ENCODE measurements at regions not wholly inside any gene's neighbourhood (a gene's known extent, or its start where the extent isn't known, plus 50 kb on each side); places are given as distances from the start of the nearest gene placed in this dataset.

DNA sequence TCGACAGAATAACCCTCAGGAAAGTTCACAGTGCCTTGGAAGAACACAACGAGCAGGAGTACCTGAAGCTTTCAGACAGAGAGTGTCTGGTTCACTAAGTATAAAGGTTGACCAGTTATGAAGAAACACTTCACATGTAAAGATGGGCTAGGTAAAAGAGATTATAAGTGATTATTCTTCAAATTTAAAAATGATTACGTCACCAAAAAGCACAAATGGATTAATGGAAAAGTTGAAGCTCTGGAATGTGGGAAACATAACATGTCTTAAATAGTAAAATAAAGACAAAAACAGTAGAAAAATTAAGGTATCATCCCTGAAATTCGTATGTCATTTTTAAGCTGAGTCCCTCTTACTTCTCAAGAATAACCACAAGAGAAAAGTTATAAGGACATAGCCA lies 643.9 kb upstream of the KLF12 start:
- no CpG with 5 or more reads among the region's 4 CpGs for WGBS (ENCODE audit: insufficient coverage)
- Mint-ChIP-seq H3K36me3 (no peaks in the 10 kb centered on the region), H3K4me1 (no peaks in the 10 kb centered on the region), H3K4me3 (no peak overlapping the region), H3K27ac (no peak overlapping the region), H3K27me3 (ENCODE audit: low read depth in 3 of 3) (peaks cover 0 to 1% (median 0%) of the 10 kb centered on the region in 3 donors), H3K9me3 (peaks cover 0 to 8% (median 4%) of the 10 kb centered on the region in 7 donors)
- H3K9me3 ChIP-seq (replicated peaks in 1 of 2; ENCODE audit: control insufficient read depth in 1 of 2, insufficient read depth in 1 of 2, low read length in 2 of 2) = peaks cover 4 to 7% of the 10 kb centered on the region in 2 donors
- intact Hi-C loops (cut with micrococcal nuclease) = no loop called here
- no peaks in the 10 kb centered on the region for H4K20me1 ChIP-seq (ENCODE audit: insufficient read depth, low read length)
- H3K27me3 ChIP-seq (ENCODE audit: control insufficient read depth in 2 of 2, insufficient read depth in 2 of 2, low read length in 2 of 2) = no peaks in the 10 kb centered on the region
- no peak overlapping the region for H2AFZ ChIP-seq (ENCODE audit: insufficient read depth, low read depth, low read length, poor library complexity, severe bottlenecking)
- no peaks in the 10 kb centered on the region for H3K36me3 ChIP-seq (replicated peaks in 1 of 2; ENCODE audit: control insufficient read depth in 1 of 2, insufficient read depth in 2 of 2, low read length in 2 of 2)
- TF ChIP-seq, protein P1, sequence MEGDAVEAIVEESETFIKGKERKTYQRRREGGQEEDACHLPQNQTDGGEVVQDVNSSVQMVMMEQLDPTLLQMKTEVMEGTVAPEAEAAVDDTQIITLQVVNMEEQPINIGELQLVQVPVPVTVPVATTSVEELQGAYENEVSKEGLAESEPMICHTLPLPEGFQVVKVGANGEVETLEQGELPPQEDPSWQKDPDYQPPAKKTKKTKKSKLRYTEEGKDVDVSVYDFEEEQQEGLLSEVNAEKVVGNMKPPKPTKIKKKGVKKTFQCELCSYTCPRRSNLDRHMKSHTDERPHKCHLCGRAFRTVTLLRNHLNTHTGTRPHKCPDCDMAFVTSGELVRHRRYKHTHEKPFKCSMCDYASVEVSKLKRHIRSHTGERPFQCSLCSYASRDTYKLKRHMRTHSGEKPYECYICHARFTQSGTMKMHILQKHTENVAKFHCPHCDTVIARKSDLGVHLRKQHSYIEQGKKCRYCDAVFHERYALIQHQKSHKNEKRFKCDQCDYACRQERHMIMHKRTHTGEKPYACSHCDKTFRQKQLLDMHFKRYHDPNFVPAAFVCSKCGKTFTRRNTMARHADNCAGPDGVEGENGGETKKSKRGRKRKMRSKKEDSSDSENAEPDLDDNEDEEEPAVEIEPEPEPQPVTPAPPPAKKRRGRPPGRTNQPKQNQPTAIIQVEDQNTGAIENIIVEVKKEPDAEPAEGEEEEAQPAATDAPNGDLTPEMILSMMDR (IDR thresholded peaks at IDR 0.05) = no peak
- no peak overlapping the region for H3K4me2 ChIP-seq (replicated peaks; ENCODE audit: extremely low read depth, low read length, poor library complexity, severe bottlenecking)
- H3K27ac ChIP-seq (ENCODE audit: low read depth in 1 of 2, low read length in 2 of 2) = no peak overlapping the region
- H3K4me3 ChIP-seq (replicated peaks in 1 of 3; ENCODE audit: low read depth in 2 of 3, low read length in 3 of 3) = no peak overlapping the region
- H3K9ac ChIP-seq (ENCODE audit: insufficient read depth, low read length, poor library complexity, severe bottlenecking) = no peak overlapping the region
- no peaks in the 10 kb centered on the region for H3K79me2 ChIP-seq (ENCODE audit: insufficient read depth, low read length)
- H3K4me1 ChIP-seq (ENCODE audit: control insufficient read depth in 1 of 2, insufficient read depth in 2 of 2, low read length in 2 of 2) = no peaks in the 10 kb centered on the region
- no peak for DNase-seq

GRCh38 chr13:74774264-74774663 lies 640.1 kb upstream of the KLF12 start:
- H3K36me3 Mint-ChIP-seq = no peaks in the 10 kb centered on the region
- no peak overlapping the region for H3K27ac Mint-ChIP-seq
- intact Hi-C loops (cut with micrococcal nuclease) = no loop called here

More at GRCh38 chr13:74774264-74774663, 640.1 kb upstream of the KLF12 start:
- Histone ChIP-seq H3K27me3 (ENCODE audit: control insufficient read depth in 2 of 2, insufficient read depth in 2 of 2, low read length in 2 of 2) (no peaks in the 10 kb centered on the region), H4K20me1 (ENCODE audit: insufficient read depth, low read length) (no peaks in the 10 kb centered on the region), H2AFZ (ENCODE audit: insufficient read depth, low read depth, low read length, poor library complexity, severe bottlenecking) (no peak overlapping the region), H3K36me3 (replicated peaks in 1 of 2; ENCODE audit: control insufficient read depth in 1 of 2, insufficient read depth in 2 of 2, low read length in 2 of 2) (no peaks in the 10 kb centered on the region), H3K9me3 (replicated peaks in 1 of 2; ENCODE audit: control insufficient read depth in 1 of 2, insufficient read depth in 1 of 2, low read length in 2 of 2) (peaks cover 4 to 7% of the 10 kb centered on the region in 2 donors), H3K79me2 (ENCODE audit: insufficient read depth, low read length) (no peaks in the 10 kb centered on the region), H3K4me1 (ENCODE audit: control insufficient read depth in 1 of 2, insufficient read depth in 2 of 2, low read length in 2 of 2) (no peaks in the 10 kb centered on the region), H3K27ac (ENCODE audit: low read depth in 1 of 2, low read length in 2 of 2) (no peak overlapping the region), H3K4me2 (replicated peaks; ENCODE audit: extremely low read depth, low read length, poor library complexity, severe bottlenecking) (no peak overlapping the region), H3K9ac (ENCODE audit: insufficient read depth, low read length, poor library complexity, severe bottlenecking) (no peak overlapping the region), H3K4me3 (replicated peaks in 1 of 3; ENCODE audit: low read depth in 2 of 3, low read length in 3 of 3) (no peak overlapping the region)
- Mint-ChIP-seq H3K4me3 (no peak overlapping the region), H3K4me1 (no peaks in the 10 kb centered on the region), H3K9me3 (peaks cover 0 to 5% (median 3%) of the 10 kb centered on the region in 7 donors), H3K27me3 (ENCODE audit: low read depth in 3 of 3) (peaks cover 0 to 1% (median 0%) of the 10 kb centered on the region in 3 donors)
- no CpG with 5 or more reads among the region's 1 CpG for WGBS (ENCODE audit: insufficient coverage)
- DNase-seq = no peak
- TF ChIP-seq, protein P1 (IDR thresholded peaks at IDR 0.05) = no peak

Data from CD14-positive monocyte (primary cell).